Common myeloid progenitor, CD34-positive (primary cell): ENCODE measurements at regions not wholly inside any gene's neighbourhood (a gene's known extent, or its start where the extent isn't known, plus 50 kb on each side); places are given as distances from the start of the nearest gene placed in this dataset.

Experiments
- CTCF ChIA-PET: fragments of 350-600 bp; sonication (Branson Sonifier 250); formaldehyde crosslinking; loops from one replicate; lab custom pipeline; 2021; ENCODE audit warnings: antibody characterized with exemption; lab: Charles Lee
- POLR2A ChIA-PET: fragments of 350-600 bp; sonication (Branson Sonifier 250); formaldehyde crosslinking; loops from one replicate; lab custom pipeline; 2021; ENCODE audit warnings: antibody characterized with exemption; lab: Charles Lee
- DNase-seq, 3 donors: peaks; one replicate each; pipeline versions ENCODE4 v3.0.0 to v3.0.0-alpha.2; 2013
- H3K27ac ChIP-seq, 2 experiments: 1 replicate in 1 of 2; 2 replicates in 1 of 2; pipeline ENCODE4 v1.7.0; 2013; ENCODE audit warnings: inconsistent platforms in 2 of 2, low read length in 2 of 2, mild to moderate bottlenecking in 2 of 2, low read depth in 1 of 2, moderate library complexity in 1 of 2; ENCODE audit not compliant: severe bottlenecking in 2 of 2, insufficient read depth in 1 of 2, poor library complexity in 1 of 2
- H3K27me3 ChIP-seq, 5 experiments: replicated peaks in 2 of 5; 1 replicate in 3 of 5; 2 replicates in 2 of 5; pipeline versions ENCODE4 v1.6.1 to v1.7.0; 2013; ENCODE audit warnings: low read length in 4 of 5, mild to moderate bottlenecking in 2 of 5, moderate library complexity in 2 of 5, inconsistent platforms in 1 of 5; ENCODE audit not compliant: insufficient read depth in 5 of 5, control insufficient read depth in 4 of 5
- H3K36me3 ChIP-seq, 4 experiments: 1 replicate in 2 of 4; 2 replicates in 2 of 4; pipeline versions ENCODE4 v1.6.1 to v1.7.0; 2013; ENCODE audit warnings: low read length in 3 of 4, control low read depth in 1 of 4, mild to moderate bottlenecking in 1 of 4; ENCODE audit not compliant: control insufficient read depth in 4 of 4, insufficient read depth in 4 of 4
- H3K4me1 ChIP-seq, 4 experiments: 1 replicate in 3 of 4; 2 replicates in 1 of 4; pipeline versions ENCODE4 v1.6.1 to v1.7.1; 2013; ENCODE audit warnings: low read length in 3 of 4, mild to moderate bottlenecking in 3 of 4, control low read depth in 1 of 4, inconsistent platforms in 1 of 4, moderate library complexity in 1 of 4; ENCODE audit not compliant: control insufficient read depth in 4 of 4, insufficient read depth in 4 of 4; ENCODE audit errors: control extremely low read depth in 1 of 4
- H3K4me3 ChIP-seq, 7 experiments: 1 replicate in 4 of 7; 2 replicates in 3 of 7; pipeline versions ENCODE4 v1.5.1 to v1.7.0; 2013; ENCODE audit warnings: mild to moderate bottlenecking in 7 of 7, low read length in 6 of 7, moderate library complexity in 6 of 7, inconsistent platforms in 2 of 7, low read depth in 2 of 7, control low read depth in 1 of 7; ENCODE audit not compliant: insufficient read depth in 4 of 7, control insufficient read depth in 1 of 7; ENCODE audit errors: extremely low read depth in 1 of 7
- H3K9me3 ChIP-seq, 5 experiments: 1 replicate in 4 of 5; 2 replicates in 1 of 5; pipeline versions ENCODE4 v1.6.1 to v1.7.1; 2013; ENCODE audit warnings: low read length in 4 of 5, mild to moderate bottlenecking in 2 of 5, inconsistent platforms in 1 of 5, low read depth in 1 of 5, moderate library complexity in 1 of 5; ENCODE audit not compliant: control insufficient read depth in 4 of 5, insufficient read depth in 2 of 5; ENCODE audit errors: control extremely low read depth in 1 of 5
- WGBS: methylation state at CpG from one replicate; pipeline ENCODE4 v1.1.5; 2013; ENCODE audit not compliant: insufficient coverage; 5-methylcytosine and 5-hydroxymethylcytosine counted together

GRCh38 chr22:22431271-22432220, 77.0 kb downstream of the ZNF280B start:
- peaks cover 0 to 9% (median 0%) of the 10 kb centered on the region in 5 experiments for H3K9me3 ChIP-seq
- no peaks in the 10 kb centered on the region for H3K36me3 ChIP-seq
- 31% methylated on average over 5 of the region's 7 CpGs for WGBS
- no peak overlapping the region for H3K4me3 ChIP-seq
- POLR2A ChIA-PET, result interaction anchor here (0.6 kb wide), 1 partner anchor 83 kb away, joined by 3 read pairs; no protein-coding TSS in a partner anchor
- peak; percentile 54 to 75 (median 70) for DNase-seq
- peaks cover 0 to 11% (median 0%) of the 10 kb centered on the region in 5 experiments for H3K27me3 ChIP-seq
- CTCF ChIA-PET, result interaction anchor here (0.6 to 3.4 kb wide), 17 partner anchors 8 to 223 kb away, joined by 3 to 23 read pairs (median 4); no protein-coding TSS in a partner anchor
- no peaks in the 10 kb centered on the region for H3K4me1 ChIP-seq
- H3K27ac ChIP-seq, result no peak overlapping the region

DNA sequence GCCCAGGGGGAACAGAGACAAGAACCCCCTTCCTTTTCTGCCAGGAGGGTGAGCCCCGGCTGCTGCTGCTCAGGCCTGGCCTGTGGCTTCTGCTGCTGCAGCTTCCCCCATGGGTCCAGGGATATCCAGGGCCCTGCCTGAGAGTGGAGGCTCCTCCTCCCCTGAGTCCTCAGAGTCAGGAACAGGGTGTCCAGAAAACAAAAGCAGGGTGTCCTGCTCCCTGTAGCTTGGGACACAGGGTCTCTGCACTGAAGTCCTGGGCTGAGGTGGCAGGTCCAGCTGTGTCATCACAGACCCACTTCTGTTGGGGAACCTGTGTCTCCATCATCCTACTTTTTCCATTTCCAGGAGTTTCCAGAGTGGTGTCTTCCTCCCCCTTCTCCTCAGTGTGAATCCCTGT, 76.1 kb downstream of the ZNF280B start:
- Histone ChIP-seq H3K9me3 (peaks cover 0 to 9% (median 0%) of the 10 kb centered on the region in 5 experiments), H3K27ac (no peak overlapping the region), H3K4me3 (no peak overlapping the region), H3K4me1 (no peaks in the 10 kb centered on the region), H3K27me3 (peaks cover 0 to 9% (median 0%) of the 10 kb centered on the region in 5 experiments), H3K36me3 (no peaks in the 10 kb centered on the region)
- CTCF ChIA-PET, result interaction anchor here (0.6 to 3.4 kb wide), 13 partner anchors 10 to 120 kb away, joined by 3 to 23 read pairs (median 3); no protein-coding TSS in a partner anchor
- 67% methylated on average over 1 of the region's 1 CpG for WGBS
- POLR2A ChIA-PET, result no interaction called here
- no peak for DNase-seq

- peaks cover 0 to 9% (median 0%) of the 10 kb centered on the region in 5 experiments for H3K9me3 ChIP-seq
- WGBS, result 100% methylated on average over 1 of the region's 3 CpGs
- no peak overlapping the region for H3K4me3 ChIP-seq
- H3K27me3 ChIP-seq, result peaks cover 0 to 9% (median 0%) of the 10 kb centered on the region in 5 experiments
- CTCF ChIA-PET, result interaction anchor here (0.7 to 3.4 kb wide), 5 partner anchors 11 to 119 kb away, joined by 3 to 23 read pairs (median 4); no protein-coding TSS in a partner anchor
- POLR2A ChIA-PET, result no interaction called here
- no peak overlapping the region for H3K27ac ChIP-seq
- no peak for DNase-seq
- no peaks in the 10 kb centered on the region for H3K4me1 ChIP-seq
- H3K36me3 ChIP-seq, result no peaks in the 10 kb centered on the region
Measured at GRCh38 chr22:22432937-22433336, 75.6 kb downstream of the ZNF280B start.

GRCh38 chr22:22433770-22434169, 74.8 kb downstream of the ZNF280B start:
- DNase-seq, result no peak
- Histone ChIP-seq H3K27ac (no peak overlapping the region), H3K4me1 (no peaks in the 10 kb centered on the region), H3K27me3 (peaks cover 0 to 5% (median 0%) of the 10 kb centered on the region in 5 experiments), H3K9me3 (peaks cover 0 to 9% (median 0%) of the 10 kb centered on the region in 5 experiments), H3K36me3 (no peaks in the 10 kb centered on the region), H3K4me3 (no peak overlapping the region)
- WGBS, result no CpG with 5 or more reads among the region's 4 CpGs
- CTCF ChIA-PET, result interaction anchor here (1.2 to 3.4 kb wide), 2 partner anchors 11 to 115 kb away, joined by 3 to 23 read pairs; no protein-coding TSS in a partner anchor
- POLR2A ChIA-PET, result no interaction called here
